ENCODE measurements at regions not wholly inside any gene's neighbourhood (a gene's known extent, or its start where the extent isn't known, plus 50 kb on each side); places are given as distances from the start of the nearest gene placed in this dataset.

DNA sequence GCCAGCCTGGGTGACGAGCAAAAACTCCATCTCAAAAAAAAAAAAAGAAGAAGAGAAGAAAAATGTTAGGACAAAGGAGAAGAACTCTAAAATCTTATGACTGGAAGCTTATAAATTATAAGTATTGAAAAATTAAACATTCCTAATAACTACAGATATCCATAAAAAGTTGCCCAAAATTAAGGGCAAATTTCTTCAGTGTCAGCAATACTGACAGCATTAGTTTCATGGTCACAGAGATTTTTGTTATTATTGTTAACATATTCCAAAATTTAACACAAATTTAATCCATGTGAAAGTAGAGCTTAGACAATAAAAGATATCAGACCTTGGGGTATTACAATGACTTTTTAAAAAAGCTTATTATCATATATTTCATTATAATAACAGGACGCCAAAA lies 74.1 kb downstream of the NR2F2 start:
- DNase-seq = no peak
- TF ChIP-seq, protein P1, sequence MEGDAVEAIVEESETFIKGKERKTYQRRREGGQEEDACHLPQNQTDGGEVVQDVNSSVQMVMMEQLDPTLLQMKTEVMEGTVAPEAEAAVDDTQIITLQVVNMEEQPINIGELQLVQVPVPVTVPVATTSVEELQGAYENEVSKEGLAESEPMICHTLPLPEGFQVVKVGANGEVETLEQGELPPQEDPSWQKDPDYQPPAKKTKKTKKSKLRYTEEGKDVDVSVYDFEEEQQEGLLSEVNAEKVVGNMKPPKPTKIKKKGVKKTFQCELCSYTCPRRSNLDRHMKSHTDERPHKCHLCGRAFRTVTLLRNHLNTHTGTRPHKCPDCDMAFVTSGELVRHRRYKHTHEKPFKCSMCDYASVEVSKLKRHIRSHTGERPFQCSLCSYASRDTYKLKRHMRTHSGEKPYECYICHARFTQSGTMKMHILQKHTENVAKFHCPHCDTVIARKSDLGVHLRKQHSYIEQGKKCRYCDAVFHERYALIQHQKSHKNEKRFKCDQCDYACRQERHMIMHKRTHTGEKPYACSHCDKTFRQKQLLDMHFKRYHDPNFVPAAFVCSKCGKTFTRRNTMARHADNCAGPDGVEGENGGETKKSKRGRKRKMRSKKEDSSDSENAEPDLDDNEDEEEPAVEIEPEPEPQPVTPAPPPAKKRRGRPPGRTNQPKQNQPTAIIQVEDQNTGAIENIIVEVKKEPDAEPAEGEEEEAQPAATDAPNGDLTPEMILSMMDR (IDR thresholded peaks at IDR 0.05; ENCODE audit: control extremely low read depth, extremely low read depth) = no peak
- Histone ChIP-seq H3K27ac (ENCODE audit: low read depth in 1 of 2, low read length in 1 of 2) (no peak overlapping the region), H3K9me3 (ENCODE audit: control insufficient read depth in 4 of 4, insufficient read depth in 3 of 4, low read length in 3 of 4) (peaks cover 0 to 2% (median 0%) of the 10 kb centered on the region in 4 donors), H3K36me3 (ENCODE audit: control insufficient read depth in 4 of 4, insufficient read depth in 4 of 4, low read length in 4 of 4) (no peaks in the 10 kb centered on the region), H3K4me3 (no peak overlapping the region), H3K27me3 (ENCODE audit: control insufficient read depth in 3 of 3, insufficient read depth in 3 of 3, low read length in 2 of 3) (peaks cover 10 to 51% (median 41%) of the 10 kb centered on the region in 3 donors), H3K9ac (ENCODE audit: insufficient read depth in 1 of 2, low read length in 2 of 2) (no peak overlapping the region), H3K4me1 (ENCODE audit: control insufficient read depth in 5 of 5, insufficient read depth in 5 of 5, low read length in 5 of 5) (peaks cover 0 to 9% (median 0%) of the 10 kb centered on the region in 5 donors)
- ATAC-seq (ENCODE audit: insufficient read depth, low FRiP score) = no peak
- 92 to 93% methylated on average over 2 of the region's 2 CpGs for WGBS, 2 donors

DNA sequence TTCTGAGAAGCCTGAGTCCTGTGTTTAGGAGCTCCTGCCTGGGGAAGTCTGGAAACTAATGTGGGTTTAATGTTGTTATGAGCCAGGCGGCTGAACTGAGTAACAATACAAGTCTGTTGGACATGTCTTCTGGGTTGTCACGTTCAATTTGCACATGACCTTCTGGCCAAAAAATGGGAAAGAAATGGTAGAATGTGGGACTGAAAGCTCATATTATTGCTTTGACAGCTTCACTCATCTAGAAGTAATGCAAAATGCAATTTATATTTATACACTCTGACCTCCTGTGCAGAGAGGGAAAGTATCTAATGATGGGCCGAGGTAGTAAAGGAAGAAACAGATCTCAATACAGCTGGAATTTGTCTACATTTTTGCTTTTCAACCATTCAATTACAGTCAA lies 75.8 kb downstream of the NR2F2 start:
- TF ChIP-seq, protein P1 (IDR thresholded peaks at IDR 0.05; ENCODE audit: control extremely low read depth, extremely low read depth) = no peak
- Histone ChIP-seq H3K9me3 (ENCODE audit: control insufficient read depth in 4 of 4, insufficient read depth in 3 of 4, low read length in 3 of 4) (peaks cover 0 to 2% (median 0%) of the 10 kb centered on the region in 4 donors), H3K4me3 (no peak overlapping the region), H3K4me1 (ENCODE audit: control insufficient read depth in 5 of 5, insufficient read depth in 5 of 5, low read length in 5 of 5) (peaks cover 0 to 16% (median 0%) of the 10 kb centered on the region in 5 donors), H3K27ac (ENCODE audit: low read depth in 1 of 2, low read length in 1 of 2) (no peak overlapping the region), H3K36me3 (ENCODE audit: control insufficient read depth in 4 of 4, insufficient read depth in 4 of 4, low read length in 4 of 4) (no peaks in the 10 kb centered on the region), H3K27me3 (ENCODE audit: control insufficient read depth in 3 of 3, insufficient read depth in 3 of 3, low read length in 2 of 3) (peaks cover 10 to 67% (median 58%) of the 10 kb centered on the region in 3 donors), H3K9ac (ENCODE audit: insufficient read depth in 1 of 2, low read length in 2 of 2) (no peak overlapping the region)
- ATAC-seq (ENCODE audit: insufficient read depth, low FRiP score) = no peak
- WGBS, 2 donors = 87 to 89% methylated on average over 3 of the region's 3 CpGs
- DNase-seq = no peak

DNA sequence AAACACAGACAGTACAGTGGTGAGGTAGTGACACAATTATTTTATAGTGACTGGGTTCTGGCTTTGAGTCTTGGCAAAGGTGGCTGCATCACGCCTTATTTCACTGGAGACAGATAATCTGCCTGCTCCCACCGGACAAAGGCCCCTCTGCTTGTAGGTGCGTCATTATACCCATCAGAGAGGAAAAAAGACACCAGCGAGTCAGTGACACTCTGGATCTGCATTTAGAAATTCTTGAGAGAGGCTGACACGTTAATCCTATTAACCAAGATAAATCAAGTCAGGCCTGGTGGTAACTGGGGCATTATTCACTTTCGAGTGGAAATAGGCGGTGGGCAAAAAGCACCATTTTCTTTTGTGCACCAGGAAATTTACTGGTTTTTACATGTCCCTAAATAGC lies 76.2 kb downstream of the NR2F2 start:
- no peaks in the 10 kb centered on the region for H3K36me3 ChIP-seq (ENCODE audit: control insufficient read depth in 4 of 4, insufficient read depth in 4 of 4, low read length in 4 of 4)
- ATAC-seq (ENCODE audit: insufficient read depth, low FRiP score) = no peak
- no peak for DNase-seq
- TF ChIP-seq, protein P1 (IDR thresholded peaks at IDR 0.05; ENCODE audit: control extremely low read depth, extremely low read depth) = no peak
- H3K4me1 ChIP-seq (ENCODE audit: control insufficient read depth in 5 of 5, insufficient read depth in 5 of 5, low read length in 5 of 5) = peaks cover 0 to 16% (median 0%) of the 10 kb centered on the region in 5 donors
- peaks cover 10 to 71% (median 62%) of the 10 kb centered on the region in 3 donors for H3K27me3 ChIP-seq (ENCODE audit: control insufficient read depth in 3 of 3, insufficient read depth in 3 of 3, low read length in 2 of 3)
- no peak overlapping the region for H3K9ac ChIP-seq (ENCODE audit: insufficient read depth in 1 of 2, low read length in 2 of 2)
- 75 to 83% methylated on average over 7 of the region's 7 CpGs for WGBS, 2 donors
- H3K27ac ChIP-seq (ENCODE audit: low read depth in 1 of 2, low read length in 1 of 2) = no peak overlapping the region
- no peak overlapping the region for H3K4me3 ChIP-seq
- H3K9me3 ChIP-seq (ENCODE audit: control insufficient read depth in 4 of 4, insufficient read depth in 3 of 4, low read length in 3 of 4) = peaks cover 0 to 2% (median 0%) of the 10 kb centered on the region in 4 donors

DNA sequence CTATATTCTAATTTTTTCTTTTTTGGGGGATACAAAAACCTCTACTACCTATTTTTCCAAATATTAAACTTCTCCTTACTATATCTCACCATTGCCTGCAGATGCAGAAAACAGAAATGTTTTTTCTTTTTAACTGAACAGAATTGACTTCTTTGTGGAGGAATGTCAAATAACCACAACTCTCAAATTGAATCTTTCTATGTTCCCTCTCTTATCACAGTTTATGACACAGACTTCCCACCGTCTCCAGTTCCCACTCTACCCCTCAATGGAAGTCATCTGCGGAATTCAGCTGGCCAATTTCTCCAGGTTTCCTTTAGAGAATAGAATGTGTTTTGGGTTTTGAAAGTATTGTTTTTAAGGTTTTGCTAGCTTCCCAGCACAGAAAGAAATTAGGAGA lies 77.0 kb downstream of the NR2F2 start:
- Histone ChIP-seq H3K27me3 (ENCODE audit: control insufficient read depth in 3 of 3, insufficient read depth in 3 of 3, low read length in 2 of 3) (peaks cover 14 to 79% (median 70%) of the 10 kb centered on the region in 3 donors), H3K4me1 (ENCODE audit: control insufficient read depth in 5 of 5, insufficient read depth in 5 of 5, low read length in 5 of 5) (peaks cover 0 to 16% (median 0%) of the 10 kb centered on the region in 5 donors), H3K9ac (ENCODE audit: insufficient read depth in 1 of 2, low read length in 2 of 2) (no peak overlapping the region), H3K4me3 (no peak overlapping the region), H3K27ac (ENCODE audit: low read depth in 1 of 2, low read length in 1 of 2) (no peak overlapping the region), H3K9me3 (ENCODE audit: control insufficient read depth in 4 of 4, insufficient read depth in 3 of 4, low read length in 3 of 4) (peaks cover 0 to 2% (median 0%) of the 10 kb centered on the region in 4 donors), H3K36me3 (ENCODE audit: control insufficient read depth in 4 of 4, insufficient read depth in 4 of 4, low read length in 4 of 4) (no peaks in the 10 kb centered on the region)
- ATAC-seq (ENCODE audit: insufficient read depth, low FRiP score) = no peak
- TF ChIP-seq, protein P1 (IDR thresholded peaks at IDR 0.05; ENCODE audit: control extremely low read depth, extremely low read depth) = no peak
- 61 to 65% methylated on average over 2 of the region's 2 CpGs for WGBS, 2 donors
- no peak for DNase-seq

All from lung (tissue), 11 donors.